Astrocyte (in vitro differentiated cells and primary cell): ENCODE measurements at regions not wholly inside any gene's neighbourhood (a gene's known extent, or its start where the extent isn't known, plus 50 kb on each side); places are given as distances from the start of the nearest gene placed in this dataset.
"Not testable (repeated sequence)": the region's sequence is repeated elsewhere in the genome, so short reads cannot be mapped to it uniquely, and the experiment has no call there.

Experiments
- EZH2 ChIP-seq: IDR thresholded peaks from 2 replicates; pipeline ENCODE4 v1.6.1; 2012; ENCODE audit warnings: mild to moderate bottlenecking, low read length, inconsistent platforms; ENCODE audit not compliant: insufficient read depth
- TF ChIP-seq, protein P1 (sequence below): IDR thresholded peaks from 2 replicates; pipeline ENCODE4 v1.5.1; 2011; ENCODE audit warnings: low read depth, mild to moderate bottlenecking, inconsistent platforms, low read length, moderate library complexity; ENCODE audit not compliant: insufficient read depth

DNA sequence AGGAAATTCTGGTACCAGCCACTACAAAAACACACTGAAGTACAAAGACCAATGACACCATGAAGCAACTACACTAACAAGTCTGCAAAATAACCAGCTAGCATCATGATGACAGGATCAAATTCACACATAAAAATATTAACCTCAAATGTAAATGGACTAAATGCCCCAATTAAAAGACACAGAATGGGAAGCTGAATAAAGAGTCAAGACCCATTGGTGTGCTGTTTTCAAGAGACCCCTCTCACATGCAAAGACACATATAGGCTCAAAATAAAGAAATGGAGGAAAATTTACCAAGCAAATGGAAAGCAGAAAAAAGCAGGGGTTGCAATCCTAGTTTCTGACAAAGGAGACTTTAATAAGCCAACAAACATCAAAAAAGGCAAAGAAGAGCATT, 50.5 kb upstream of the EFNA5 start:
- TF ChIP-seq, protein P1, sequence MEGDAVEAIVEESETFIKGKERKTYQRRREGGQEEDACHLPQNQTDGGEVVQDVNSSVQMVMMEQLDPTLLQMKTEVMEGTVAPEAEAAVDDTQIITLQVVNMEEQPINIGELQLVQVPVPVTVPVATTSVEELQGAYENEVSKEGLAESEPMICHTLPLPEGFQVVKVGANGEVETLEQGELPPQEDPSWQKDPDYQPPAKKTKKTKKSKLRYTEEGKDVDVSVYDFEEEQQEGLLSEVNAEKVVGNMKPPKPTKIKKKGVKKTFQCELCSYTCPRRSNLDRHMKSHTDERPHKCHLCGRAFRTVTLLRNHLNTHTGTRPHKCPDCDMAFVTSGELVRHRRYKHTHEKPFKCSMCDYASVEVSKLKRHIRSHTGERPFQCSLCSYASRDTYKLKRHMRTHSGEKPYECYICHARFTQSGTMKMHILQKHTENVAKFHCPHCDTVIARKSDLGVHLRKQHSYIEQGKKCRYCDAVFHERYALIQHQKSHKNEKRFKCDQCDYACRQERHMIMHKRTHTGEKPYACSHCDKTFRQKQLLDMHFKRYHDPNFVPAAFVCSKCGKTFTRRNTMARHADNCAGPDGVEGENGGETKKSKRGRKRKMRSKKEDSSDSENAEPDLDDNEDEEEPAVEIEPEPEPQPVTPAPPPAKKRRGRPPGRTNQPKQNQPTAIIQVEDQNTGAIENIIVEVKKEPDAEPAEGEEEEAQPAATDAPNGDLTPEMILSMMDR = not testable (repeated sequence)
- TF ChIP-seq EZH2 = not testable (repeated sequence)
